ENCODE measurements at regions not wholly inside any gene's neighbourhood (a gene's known extent, or its start where the extent isn't known, plus 50 kb on each side); places are given as distances from the start of the nearest gene placed in this dataset.

DNA sequence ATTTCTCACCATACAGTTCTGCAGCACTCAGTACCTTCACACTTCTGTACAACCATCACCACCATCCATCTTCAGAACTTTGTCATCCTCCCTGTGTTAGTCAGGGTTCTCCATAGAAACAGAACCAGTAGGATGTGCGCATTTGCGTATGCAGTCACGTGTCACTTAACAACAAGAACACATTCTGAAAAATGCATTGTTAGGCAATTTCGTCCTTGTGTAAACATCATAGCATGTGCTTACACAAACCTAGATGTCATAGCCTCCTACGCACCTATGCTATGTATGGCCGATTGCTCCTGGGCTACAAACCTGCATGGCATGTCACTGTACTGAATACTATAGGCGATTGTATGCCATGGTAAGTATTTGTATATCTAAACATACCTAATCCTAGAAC, 66.2 kb upstream of the PTPRT start:
- H3K27ac Mint-ChIP-seq, result no peak overlapping the region

DNA sequence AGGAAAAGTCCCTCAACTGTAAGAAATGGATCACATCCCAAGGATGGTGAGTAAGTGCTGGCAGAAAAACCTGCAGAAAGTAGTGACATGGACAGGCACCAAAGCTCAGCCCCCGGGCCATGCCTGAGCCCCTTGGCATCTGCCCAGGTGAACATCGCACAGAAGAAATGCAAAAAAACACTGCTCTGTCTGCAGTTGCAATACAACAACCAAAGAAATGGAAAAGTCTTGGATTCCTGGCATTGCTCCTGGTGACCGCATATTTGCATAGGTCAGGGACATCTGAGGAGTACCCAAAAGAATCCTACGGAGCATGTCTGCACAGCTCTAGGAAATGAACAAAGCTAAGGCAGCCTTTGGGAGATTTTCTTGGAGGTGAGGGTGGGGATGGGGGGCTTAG, 63.1 kb upstream of the PTPRT start:
- H3K4me1 Mint-ChIP-seq, result no peaks in the 10 kb centered on the region
- H3K27me3 Mint-ChIP-seq, result no peaks in the 10 kb centered on the region
- no peak for DNase-seq
- no peak overlapping the region for H3K4me3 Mint-ChIP-seq
- H3K36me3 Mint-ChIP-seq, result no peaks in the 10 kb centered on the region
- no peak overlapping the region for H3K27ac Mint-ChIP-seq
- H3K9me3 Mint-ChIP-seq, result no peaks in the 10 kb centered on the region

More for the DNA sequence above, 66.2 kb upstream of the PTPRT start:
- DNase-seq, result no peak
- no peaks in the 10 kb centered on the region for H3K9me3 Mint-ChIP-seq
- no peaks in the 10 kb centered on the region for H3K4me1 Mint-ChIP-seq
- peaks cover 3% of the 10 kb centered on the region for H3K27me3 Mint-ChIP-seq
- H3K4me3 Mint-ChIP-seq, result no peak overlapping the region
- no peaks in the 10 kb centered on the region for H3K36me3 Mint-ChIP-seq

DNA sequence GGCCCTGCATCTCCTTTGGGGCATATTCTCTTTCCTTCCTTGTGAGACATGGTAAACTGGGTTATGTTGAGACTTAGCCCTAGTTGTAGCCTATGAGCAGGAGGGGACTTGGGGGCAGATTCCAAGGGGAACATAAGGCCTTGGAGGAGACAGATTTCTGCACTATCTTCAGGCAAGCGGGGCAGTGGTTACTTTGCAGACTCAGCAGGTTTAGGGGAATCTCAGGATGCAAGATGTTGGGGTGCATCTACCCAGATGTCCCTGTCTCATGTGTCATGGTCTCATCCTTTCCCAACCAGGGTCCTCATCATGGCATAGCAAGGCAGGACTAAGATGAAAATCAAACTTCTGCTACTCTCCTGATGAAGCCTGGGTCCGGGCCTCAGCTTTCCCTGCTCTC, 58.6 kb upstream of the PTPRT start:
- Mint-ChIP-seq H3K27ac (no peak overlapping the region), H3K36me3 (no peaks in the 10 kb centered on the region), H3K27me3 (peaks cover 6% of the 10 kb centered on the region), H3K4me1 (no peaks in the 10 kb centered on the region), H3K9me3 (no peaks in the 10 kb centered on the region), H3K4me3 (no peak overlapping the region)
- no peak for DNase-seq

GRCh38 chr20:43247361-43247760, 57.7 kb upstream of the PTPRT start:
- no peak for DNase-seq
- Mint-ChIP-seq H3K27me3 (peaks cover 8% of the 10 kb centered on the region), H3K4me3 (no peak overlapping the region), H3K9me3 (no peaks in the 10 kb centered on the region), H3K27ac (no peak overlapping the region), H3K36me3 (no peaks in the 10 kb centered on the region), H3K4me1 (no peaks in the 10 kb centered on the region)

DNA sequence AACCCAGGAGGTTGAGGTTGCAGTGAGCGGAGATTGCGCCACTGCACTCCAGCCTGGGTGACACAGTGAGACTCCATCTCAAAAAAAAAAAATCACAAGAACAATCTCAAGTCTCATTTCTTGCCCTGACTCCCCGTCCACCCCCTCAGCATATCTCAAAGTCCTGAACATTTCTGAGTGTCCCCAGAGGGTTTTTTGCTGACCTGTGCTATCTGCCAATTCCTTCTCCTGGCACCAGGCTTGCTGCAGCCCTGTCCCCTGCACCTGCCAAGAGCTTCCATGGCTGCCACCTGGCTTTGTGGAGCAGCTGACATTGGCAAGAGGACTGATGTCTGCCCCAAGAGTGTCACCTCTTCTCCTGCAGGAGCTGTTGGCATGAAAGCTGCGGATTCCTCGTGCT, 54.9 kb upstream of the PTPRT start:
- Mint-ChIP-seq H3K27ac (no peak overlapping the region), H3K27me3 (peaks cover 12% of the 10 kb centered on the region), H3K4me3 (no peak overlapping the region), H3K9me3 (no peaks in the 10 kb centered on the region), H3K36me3 (no peaks in the 10 kb centered on the region), H3K4me1 (no peaks in the 10 kb centered on the region)
- no peak for DNase-seq

DNA sequence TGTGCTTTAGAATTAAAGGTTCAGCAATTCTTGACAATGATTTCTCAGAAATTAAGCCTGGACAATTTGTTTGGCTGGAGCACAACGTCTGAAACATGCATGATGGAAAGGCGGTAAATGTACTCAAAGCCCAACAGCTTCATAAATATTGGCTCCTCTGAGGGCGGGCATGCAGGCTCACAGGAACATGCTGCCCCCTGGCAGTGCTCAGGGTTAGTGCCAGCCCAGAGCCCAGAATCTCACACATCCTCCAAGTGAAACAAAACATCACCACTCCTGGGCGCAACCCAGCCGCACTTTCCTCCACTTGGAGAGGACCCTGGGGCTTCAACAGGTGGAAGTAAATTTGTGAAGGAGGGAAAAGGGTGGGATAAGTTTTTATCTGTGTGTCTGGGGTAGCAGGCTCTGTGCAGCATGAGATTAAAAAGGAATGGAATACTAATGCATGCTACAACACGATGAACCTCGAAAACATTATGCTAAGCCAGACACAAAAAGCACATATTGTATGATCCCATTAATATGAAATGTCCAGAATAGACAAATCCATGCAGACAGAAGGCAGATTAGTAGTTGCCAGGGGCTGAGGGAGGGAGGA, 54.1 kb upstream of the PTPRT start:
- DNase-seq, result no peak
- peaks cover 2% of the 10 kb centered on the region for H3K9me3 Mint-ChIP-seq
- H3K27ac Mint-ChIP-seq, result no peak overlapping the region
- H3K27me3 Mint-ChIP-seq, result peaks cover 12% of the 10 kb centered on the region
- H3K4me3 Mint-ChIP-seq, result no peak overlapping the region
- no peaks in the 10 kb centered on the region for H3K36me3 Mint-ChIP-seq
- no peaks in the 10 kb centered on the region for H3K4me1 Mint-ChIP-seq

DNA sequence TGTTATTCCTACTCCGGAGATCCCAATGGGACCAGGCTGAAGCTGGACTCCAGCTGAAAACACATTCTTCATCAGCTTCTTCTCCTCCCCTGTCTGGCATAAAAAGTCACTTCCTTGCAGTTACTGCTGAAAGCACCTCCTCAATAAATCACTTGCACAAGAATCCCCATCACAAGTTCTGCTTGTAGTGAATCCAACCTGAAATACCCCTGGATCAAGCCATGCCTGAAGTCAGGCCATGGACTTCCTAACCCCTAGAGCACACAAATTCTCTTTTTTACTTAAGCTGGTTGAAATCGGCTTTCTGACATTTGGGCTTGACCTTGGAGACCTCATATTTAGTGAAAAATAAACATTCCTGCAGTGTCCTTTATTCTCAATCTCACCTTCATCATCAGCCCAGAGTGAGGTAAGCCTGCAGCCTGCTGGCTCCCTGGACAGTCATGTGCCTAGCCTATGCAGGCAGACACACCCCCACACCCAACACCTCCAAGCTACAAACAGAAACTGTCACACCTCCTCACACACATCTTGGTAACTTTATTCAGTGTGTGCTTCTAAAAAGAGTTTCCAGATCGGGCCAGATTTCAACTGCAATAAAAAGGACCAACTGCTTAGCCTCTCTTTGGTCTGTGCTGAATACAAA, 51.5 kb upstream of the PTPRT start:
- DNase-seq, result no peak
- H3K9me3 Mint-ChIP-seq, result peaks cover 2% of the 10 kb centered on the region
- no peaks in the 10 kb centered on the region for H3K4me1 Mint-ChIP-seq
- H3K36me3 Mint-ChIP-seq, result no peaks in the 10 kb centered on the region
- peaks cover 9% of the 10 kb centered on the region for H3K27me3 Mint-ChIP-seq
- H3K27ac Mint-ChIP-seq, result no peak overlapping the region
- H3K4me3 Mint-ChIP-seq, result no peak overlapping the region

Data from activated naive CD8-positive, alpha-beta T cell treated with anti-CD3 and anti-CD28 coated beads for 36 hours (primary cell).